ENCODE measurements at regions not wholly inside any gene's neighbourhood (a gene's known extent, or its start where the extent isn't known, plus 50 kb on each side); places are given as distances from the start of the nearest gene placed in this dataset.
"Not testable (repeated sequence)": the region's sequence is repeated elsewhere in the genome, so short reads cannot be mapped to it uniquely, and the experiment has no call there.

DNA sequence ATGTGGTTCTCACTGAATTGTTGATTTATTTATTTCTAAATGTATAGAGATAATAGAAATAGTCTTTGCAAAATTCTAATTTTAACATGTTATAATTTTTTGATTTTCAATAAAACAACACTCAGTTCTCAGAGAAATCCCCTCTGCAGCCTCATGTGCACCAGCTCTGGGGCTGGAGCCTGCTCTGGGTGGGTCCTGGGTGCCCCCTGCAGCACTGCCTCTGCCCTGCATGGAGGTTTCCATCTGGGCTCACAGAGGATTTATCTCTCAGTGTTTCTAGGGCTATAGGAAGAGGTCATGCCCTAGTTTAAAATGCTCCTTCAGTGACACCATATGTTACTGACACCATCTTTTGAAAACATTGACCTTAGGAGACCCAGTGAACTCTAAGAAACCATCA lies 576.0 kb downstream of the GOLGA6L6 start:
- TF ChIP-seq POLR2A (IDR thresholded peaks at IDR 0.05): not testable (repeated sequence)
- TF ChIP-seq, protein P1, sequence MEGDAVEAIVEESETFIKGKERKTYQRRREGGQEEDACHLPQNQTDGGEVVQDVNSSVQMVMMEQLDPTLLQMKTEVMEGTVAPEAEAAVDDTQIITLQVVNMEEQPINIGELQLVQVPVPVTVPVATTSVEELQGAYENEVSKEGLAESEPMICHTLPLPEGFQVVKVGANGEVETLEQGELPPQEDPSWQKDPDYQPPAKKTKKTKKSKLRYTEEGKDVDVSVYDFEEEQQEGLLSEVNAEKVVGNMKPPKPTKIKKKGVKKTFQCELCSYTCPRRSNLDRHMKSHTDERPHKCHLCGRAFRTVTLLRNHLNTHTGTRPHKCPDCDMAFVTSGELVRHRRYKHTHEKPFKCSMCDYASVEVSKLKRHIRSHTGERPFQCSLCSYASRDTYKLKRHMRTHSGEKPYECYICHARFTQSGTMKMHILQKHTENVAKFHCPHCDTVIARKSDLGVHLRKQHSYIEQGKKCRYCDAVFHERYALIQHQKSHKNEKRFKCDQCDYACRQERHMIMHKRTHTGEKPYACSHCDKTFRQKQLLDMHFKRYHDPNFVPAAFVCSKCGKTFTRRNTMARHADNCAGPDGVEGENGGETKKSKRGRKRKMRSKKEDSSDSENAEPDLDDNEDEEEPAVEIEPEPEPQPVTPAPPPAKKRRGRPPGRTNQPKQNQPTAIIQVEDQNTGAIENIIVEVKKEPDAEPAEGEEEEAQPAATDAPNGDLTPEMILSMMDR (IDR thresholded peaks at IDR 0.05 in 8 of 11, conservative IDR thresholded peaks at IDR 0.05 in 3 of 11): not testable (repeated sequence)
